Activated T-cell treated with anti-CD3 and anti-CD28 coated beads, Interleukin-2, amount 50 U/mL, for 48 hours (primary cell): ENCODE measurements at regions not wholly inside any gene's neighbourhood (a gene's known extent, or its start where the extent isn't known, plus 50 kb on each side); places are given as distances from the start of the nearest gene placed in this dataset.

Source experiments
- DNase-seq, 2 experiments: peaks; one replicate each; pipeline ENCODE4 v3.0.0-alpha.2; 2020

DNA sequence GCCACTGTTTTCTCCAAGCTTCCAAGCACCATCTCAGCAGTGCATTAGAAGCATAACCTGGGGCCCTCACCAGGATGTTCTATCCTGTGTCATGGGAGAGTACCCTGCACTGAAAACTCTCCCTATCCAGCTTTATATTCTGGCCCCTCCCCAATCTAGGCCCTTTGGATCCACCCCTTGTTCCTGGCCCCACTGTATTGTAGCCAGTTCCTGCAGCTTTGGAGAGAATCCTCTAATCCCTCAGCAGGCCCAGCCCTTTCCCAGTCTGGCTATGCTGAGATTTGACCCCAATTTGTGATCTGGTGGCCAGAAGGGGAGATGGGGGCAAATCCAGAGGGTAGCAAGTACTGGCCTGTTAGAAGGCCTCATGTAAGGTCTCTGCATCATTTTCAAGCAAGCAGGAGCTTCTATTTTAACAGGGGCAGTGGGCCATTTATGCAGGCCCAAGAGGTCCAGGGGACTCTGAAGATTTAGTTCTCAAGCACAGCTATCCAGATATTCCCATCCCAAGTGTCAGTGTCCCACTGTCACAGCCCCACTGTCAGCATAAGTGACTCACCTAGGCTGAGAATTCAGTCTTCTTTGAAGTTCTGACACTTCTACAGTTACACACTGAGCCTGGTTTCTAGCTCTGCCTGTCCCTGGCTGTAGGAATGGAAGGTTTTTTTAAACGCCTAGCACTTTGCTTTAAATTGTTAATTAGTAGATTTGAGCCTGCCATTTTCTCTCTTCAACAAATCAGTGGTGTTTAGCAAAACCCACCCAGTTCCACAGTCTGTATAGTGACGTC is 589.5 kb upstream of the CADM1 start:
- DNase-seq, result no peak

- DNase-seq, result no peak
These were observed 588.9 kb upstream of the CADM1 start for GRCh38 chr11:116093065-116093464.

DNA sequence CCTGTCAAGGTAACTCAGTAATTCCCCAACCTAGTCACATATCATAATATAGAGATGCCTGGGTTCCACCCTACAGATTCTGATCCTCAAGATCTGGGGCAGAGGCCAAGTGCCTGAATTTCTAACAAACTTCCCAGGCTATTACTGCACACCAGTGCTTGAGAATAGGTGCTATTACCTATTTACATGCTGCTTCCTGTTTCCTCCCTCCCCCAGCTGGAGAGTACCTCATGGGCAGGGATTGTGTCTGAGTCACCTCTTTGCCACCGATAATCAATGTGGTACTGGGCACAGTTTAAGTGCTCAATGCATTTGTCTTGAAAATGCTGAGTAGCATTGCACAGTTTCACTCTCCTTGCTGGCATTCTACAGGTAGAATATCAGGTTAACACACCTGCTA is 582.2 kb upstream of the CADM1 start:
- DNase-seq, result no peak

DNA sequence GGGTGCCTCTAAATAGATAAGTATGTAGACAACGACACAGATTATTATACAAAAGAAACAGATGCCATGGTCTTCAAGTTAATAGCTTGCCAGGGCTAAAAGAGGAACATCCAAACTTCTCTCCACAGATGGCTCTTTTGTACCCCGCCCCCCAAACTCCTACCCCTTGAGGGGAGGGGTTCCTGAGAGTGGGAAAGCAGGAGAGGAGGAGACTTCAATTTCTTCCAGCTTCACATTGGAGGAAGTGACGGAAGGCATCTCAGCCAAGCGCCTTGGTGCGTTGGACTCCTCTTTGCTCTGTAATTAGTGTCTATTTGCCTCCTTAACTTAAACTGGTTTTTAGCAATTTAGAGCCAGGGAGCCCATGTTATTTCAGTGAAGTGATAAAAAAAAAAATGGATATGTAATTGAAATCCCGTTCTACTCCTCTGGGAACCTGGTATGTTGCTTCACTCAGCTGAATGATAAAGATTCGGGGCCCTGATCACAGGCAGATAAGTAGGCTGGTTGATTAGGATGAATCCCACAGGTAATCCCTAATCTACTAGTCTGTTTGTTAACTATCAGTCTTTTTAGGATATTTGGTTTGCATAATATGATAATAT is 580.9 kb upstream of the CADM1 start:
- no peak for DNase-seq

DNA sequence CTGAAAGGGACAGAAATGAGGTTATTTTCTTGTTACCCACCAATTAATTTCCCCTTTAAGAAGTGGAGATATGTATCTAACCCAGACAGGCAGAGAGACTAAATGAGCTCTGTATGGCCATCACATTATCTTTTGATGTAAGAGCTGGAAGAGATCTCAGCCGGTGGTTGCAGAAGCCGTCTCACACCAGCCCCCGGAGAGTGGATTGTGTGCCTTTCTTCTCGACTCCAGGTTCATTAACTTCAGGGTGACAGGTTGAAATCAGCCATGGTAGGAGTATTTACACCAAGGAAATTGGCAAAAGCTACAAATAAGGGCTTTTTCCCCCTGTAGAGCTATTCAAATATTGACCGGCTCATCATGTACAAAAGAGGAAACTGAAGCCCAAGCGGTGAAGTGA is 580.3 kb upstream of the CADM1 start:
- DNase-seq, result no peak

- DNase-seq, result no peak
These were observed 578.0 kb upstream of the CADM1 start for GRCh38 chr11:116082256-116082655.

GRCh38 chr11:116079580-116079979 is 575.4 kb upstream of the CADM1 start:
- no peak for DNase-seq

DNA sequence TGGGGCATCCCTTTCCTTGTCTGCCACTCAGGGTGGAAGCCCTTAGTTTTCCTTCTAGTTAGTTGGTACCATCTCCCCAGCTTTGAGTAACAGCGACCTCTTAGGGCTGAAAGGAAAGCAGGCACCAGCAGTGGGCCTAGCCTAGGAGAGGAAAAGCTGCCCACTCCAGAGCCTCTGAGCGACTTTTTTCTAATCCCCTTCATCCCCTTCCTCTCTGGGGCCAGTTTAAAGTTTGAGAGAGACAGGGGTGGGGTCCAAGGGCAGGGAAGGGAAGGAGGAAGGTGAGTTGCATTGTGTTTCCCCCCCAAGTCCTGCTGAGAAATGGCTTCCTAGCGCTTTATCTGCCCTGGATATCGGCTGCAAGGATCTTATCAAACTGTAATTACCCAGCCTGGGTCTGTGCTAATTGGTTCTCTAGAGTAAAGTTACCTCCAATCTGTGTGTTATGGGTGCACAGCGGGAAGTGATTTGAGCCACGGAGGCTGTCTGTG is 573.9 kb upstream of the CADM1 start:
- no peak for DNase-seq

- DNase-seq, result no peak
These were observed 572.9 kb upstream of the CADM1 start for GRCh38 chr11:116077092-116077491.

- DNase-seq, result no peak
These were observed 569.9 kb upstream of the CADM1 start for GRCh38 chr11:116073854-116074837.

DNA sequence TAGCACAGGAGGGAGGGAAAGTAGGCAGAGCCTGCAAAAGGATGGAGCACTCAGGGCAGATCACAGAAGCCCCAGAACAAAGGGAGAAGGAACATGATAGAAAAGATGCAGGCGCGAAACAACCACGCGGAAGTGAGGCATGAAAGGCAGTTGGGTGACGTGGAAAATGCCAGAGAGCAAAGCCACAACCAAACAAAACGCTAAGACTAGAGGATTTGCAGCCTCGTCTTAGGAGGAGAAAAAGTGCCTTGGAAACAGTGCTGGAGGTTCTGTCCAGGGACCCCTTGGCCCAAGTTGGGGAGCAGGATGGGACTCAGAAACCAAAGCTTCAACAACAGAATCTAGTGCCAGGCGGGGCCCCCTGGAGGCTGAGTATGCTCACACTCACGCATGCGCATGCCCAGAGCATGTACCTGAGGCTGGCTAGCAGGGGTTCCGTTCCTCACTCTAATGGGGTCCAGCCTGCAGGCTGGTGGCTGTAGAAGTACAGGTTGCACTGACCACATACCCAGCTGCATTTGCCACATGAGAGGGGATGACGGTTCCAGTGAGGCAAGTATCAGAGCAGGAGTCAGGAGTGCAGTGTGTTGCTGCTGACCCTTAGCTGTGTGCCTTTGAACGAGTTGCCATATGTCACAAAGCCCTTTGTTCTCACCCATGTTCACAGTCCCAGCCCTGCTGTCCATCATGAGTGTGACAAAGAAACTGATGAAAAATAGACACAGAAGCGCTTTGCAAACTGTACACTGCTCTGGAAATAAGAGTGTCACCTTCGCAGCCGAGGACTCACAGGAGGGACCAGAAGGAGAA is 568.6 kb upstream of the CADM1 start:
- no peak for DNase-seq

GRCh38 chr11:116072133-116072532 is 567.9 kb upstream of the CADM1 start:
- no peak for DNase-seq

- no peak for DNase-seq
These were observed 567.0 kb upstream of the CADM1 start for GRCh38 chr11:116071241-116071640.

GRCh38 chr11:116070520-116070919 is 566.3 kb upstream of the CADM1 start:
- no peak for DNase-seq

- no peak for DNase-seq
These were observed 562.6 kb upstream of the CADM1 start for GRCh38 chr11:116066777-116067176.

GRCh38 chr11:116065986-116066385 is 561.8 kb upstream of the CADM1 start:
- DNase-seq, result no peak

GRCh38 chr11:116065191-116065895 is 561.1 kb upstream of the CADM1 start:
- DNase-seq, result no peak

GRCh38 chr11:116062490-116063171 is 558.4 kb upstream of the CADM1 start:
- DNase-seq, result no peak

GRCh38 chr11:116062129-116062489 is 557.9 kb upstream of the CADM1 start:
- DNase-seq, result no peak

DNA sequence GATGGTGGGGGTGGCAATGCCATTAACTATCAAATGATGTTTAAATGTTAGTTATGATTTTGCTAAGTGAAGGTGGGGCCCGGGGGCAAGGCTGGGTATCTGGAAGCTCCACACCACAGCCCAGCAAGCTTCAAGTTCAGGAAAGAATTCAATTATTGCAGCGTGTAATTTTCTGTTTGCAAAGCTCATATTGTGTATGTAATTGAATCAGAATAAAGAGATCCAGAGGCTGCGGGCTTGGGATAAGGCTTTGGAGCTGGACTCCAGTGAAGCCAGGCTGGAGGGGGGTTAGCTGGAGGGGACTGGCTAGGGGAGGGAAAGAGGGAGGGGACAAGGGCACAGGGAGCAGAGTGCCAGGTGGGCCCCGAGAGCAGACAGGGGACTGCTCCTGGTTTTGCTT is 557.1 kb upstream of the CADM1 start:
- DNase-seq, result no peak

DNA sequence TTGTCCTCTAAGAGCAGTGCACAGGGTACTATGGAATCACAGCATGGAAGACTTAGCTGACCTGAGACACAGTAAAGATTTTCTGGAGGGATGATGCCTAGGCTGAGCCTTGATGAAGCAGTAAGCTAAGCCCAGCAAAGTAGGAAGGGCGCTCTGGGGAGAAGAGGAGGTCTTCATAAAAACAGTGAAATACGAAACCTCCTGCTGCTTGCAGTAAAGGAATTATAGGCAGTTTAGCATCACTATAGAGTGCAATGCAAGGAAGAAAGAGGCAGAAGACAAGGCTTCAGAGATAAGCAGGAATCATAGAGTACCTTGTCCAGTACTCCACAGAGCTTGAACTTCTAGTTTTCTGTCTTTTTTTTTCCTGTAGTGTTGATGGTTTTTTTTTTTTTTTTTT is 555.7 kb upstream of the CADM1 start:
- DNase-seq, result no peak
